NCI-H748 (cell line): ENCODE measurements at regions not wholly inside any gene's neighbourhood (a gene's known extent, or its start where the extent isn't known, plus 50 kb on each side); places are given as distances from the start of the nearest gene placed in this dataset.
A peak's percentile ranks its signal among the peaks of the same experiment; 100 is the strongest.
"Not testable (repeated sequence)": the region's sequence is repeated elsewhere in the genome, so short reads cannot be mapped to it uniquely, and the experiment has no call there.

Experiments used
- DNase-seq: peaks from one replicate; lab custom pipeline; 2025; ENCODE audit not compliant: unreplicated experiment; lab: John Stamatoyannopoulos, UW

DNA sequence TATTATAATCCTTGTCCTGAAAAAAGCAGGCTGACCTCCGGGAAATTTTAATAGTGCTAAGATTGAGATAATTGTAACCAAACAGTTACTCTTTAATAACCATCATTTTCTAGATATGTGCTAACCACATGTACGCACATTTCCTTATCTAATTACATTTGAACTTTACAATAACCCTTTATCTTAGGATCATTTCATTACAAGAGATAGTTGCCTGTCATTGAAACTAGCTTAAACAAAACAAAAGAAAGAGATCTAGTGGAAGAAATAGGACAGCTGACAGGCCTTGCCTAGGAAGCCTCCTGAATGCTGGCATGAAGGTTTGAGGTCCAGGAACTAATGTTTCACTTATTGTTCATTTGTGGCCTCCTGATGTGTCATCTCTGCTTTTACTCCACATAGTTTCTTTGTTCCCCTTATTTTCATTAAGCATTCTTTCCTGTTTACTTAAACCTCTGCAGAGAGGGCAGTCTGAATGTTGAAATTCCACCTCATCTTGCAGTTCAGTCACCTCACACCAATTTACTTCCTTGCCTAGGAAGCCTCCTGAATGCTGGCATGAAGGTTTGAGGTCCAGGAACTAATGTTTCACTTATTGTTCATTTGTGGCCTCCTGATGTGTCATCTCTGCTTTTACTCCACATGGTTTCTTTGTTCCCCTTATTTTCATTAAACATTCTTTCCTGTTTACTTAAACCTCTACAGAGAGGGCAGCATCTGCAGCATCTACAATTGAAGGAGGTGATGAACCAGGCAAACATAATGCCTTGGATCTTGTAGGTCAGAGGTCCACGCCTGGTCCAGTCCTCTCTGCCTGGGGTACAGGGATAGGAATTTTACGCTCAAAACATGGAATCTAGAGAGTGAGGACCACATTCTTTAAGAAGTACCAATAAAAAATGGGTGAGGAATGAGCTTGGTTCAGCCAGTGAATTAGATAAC is 247.5 kb downstream of the SPATA31A6 start:
- not testable (repeated sequence) for DNase-seq

- DNase-seq, result not testable (repeated sequence)
These were observed 248.2 kb downstream of the SPATA31A6 start for GRCh38 chr9:42431616-42432010.

DNA sequence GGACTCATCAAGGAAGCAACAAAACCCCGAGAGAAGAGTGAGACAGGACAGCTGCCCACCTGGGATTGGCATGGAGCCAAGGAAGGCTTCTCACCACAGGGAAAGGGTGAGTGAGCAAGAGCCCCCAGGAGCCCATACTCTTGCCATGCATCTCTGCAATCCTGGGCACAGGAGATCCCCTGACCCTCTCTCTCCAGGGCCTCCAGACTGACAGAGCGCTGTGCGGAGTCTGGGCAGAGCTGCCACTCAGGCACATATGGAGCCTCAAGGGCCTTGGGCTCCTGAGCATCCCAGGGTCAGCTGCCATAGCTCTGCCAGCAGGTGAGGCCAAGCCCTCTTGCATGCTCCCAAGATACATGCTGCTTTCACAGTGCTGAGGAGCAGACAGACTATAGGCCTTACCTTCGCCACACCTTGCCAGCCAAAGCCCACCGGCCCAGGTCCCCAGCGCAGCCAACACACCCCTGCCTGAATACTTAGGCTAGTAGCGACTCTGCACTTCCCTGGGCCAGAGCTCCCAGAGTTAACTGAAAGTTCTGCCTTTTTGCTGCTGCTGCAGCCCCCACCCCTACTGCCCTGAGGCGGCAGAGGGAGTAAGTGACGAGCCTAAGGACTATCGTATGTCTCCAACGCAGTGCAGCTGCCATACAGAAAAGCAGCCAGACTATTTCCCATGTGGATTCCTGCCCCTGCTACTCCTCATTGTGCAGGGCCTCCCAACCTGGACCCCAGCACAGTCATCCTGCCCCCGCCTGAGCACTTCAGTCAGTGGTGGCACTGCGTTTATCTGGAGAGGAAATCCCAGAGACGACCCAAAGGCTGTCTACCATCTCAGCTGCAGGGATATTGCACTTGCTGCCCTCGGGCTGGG is 251.6 kb downstream of the SPATA31A6 start:
- not testable (repeated sequence) for DNase-seq

DNA sequence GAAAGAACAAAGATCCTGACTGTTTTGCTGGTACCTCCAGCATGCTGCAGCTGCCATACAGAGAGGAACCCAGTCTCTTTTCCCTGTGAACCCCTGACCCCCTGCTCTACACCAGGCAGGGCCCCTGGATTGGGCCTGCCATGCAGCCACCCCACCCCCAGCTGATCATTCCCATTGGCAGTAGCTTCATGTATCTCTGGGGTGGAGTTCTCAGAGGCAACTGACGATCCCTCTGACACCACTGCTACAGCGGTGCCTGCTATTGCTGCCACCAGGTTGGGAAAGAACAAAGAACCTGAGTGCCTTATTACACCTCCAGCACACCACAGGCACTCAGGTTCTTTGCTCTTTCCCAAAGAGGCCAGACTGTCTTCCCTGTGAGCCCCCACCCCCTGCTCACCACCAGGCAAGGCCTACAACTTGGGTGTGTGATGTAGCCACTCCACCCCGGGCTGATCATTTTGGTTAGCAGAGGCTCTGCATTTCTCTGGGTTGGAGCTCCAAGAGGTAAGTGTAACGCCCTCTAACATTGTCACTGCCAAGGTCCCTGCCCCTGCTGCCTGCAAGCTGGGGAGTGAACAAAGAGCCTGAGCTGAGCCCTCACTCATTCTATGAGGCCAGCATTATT is 252.4 kb downstream of the SPATA31A6 start:
- not testable (repeated sequence) for DNase-seq

GRCh38 chr9:42437057-42437759 is 253.7 kb downstream of the SPATA31A6 start:
- not testable (repeated sequence) for DNase-seq

DNA sequence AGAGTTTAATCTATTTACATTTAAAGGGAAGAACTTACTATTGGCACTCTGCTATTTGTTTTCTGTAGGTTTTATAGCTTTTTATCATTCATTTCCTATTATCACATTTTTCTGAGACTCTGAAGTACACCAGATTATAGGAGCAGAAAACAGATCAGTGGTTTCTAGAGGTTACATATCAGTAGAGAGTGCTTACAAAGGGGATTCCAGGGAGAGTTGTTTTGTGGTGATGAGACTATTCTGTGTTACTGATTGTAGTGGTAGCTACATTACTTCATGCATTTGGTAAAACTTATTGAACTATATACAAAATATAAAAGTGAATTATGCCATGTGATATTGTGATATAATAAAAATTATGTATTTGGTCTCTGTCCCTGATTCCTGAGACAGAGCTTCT is 259.2 kb downstream of the SPATA31A6 start:
- DNase-seq, result not testable (repeated sequence)

GRCh38 chr9:42443414-42443813 is 260.0 kb downstream of the SPATA31A6 start:
- DNase-seq, result not testable (repeated sequence)

- not testable (repeated sequence) for DNase-seq
These were observed 278.0 kb downstream of the SPATA31A6 start for GRCh38 chr9:42461436-42461835.

DNA sequence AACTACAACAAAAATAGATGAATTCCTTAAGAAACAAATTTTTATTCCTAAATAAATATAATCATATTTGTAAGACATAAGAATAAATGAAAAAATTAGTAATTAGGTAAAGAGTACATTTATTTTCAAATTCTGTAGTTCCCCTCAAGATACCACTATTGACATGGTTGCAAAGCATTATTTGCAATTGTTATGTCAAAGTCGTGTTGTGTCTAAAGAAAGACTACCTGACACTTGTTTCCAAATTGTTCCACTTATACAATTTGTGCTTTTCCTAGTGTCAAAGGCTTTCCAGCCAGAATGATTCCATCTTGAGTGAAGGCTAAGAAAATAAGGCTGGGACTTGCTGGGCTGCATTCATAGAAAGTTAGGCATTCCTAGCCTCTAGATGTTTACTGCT is 278.4 kb downstream of the SPATA31A6 start:
- not testable (repeated sequence) for DNase-seq

GRCh38 chr9:42463981-42464380 is 280.5 kb downstream of the SPATA31A6 start:
- not testable (repeated sequence) for DNase-seq

DNA sequence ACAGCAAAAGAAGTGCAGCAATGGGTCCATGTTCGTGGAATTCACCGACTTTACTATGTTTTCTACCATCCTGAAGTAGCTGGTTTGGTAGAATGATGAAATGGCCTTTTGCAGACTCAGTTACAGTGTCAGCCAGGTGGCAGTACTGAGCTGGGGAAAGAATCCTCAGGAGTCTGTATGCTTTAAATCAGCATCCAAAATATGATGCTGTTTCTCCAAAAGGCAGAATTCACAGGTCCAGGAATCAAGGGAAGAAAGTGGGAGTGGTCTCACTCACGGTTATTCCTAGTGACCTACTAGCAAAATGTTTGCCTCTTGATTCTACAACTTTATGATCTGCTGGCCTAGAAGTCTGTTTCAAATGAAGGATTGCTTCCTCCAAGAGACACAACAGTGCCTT is 287.1 kb downstream of the SPATA31A6 start:
- not testable (repeated sequence) for DNase-seq

GRCh38 chr9:42490989-42491388 is 307.5 kb downstream of the SPATA31A6 start:
- not testable (repeated sequence) for DNase-seq

GRCh38 chr9:42502620-42503264 is 319.3 kb downstream of the SPATA31A6 start:
- DNase-seq, result peak; percentile 30

- DNase-seq, result not testable (repeated sequence)
These were observed 324.7 kb downstream of the SPATA31A6 start for GRCh38 chr9:42508111-42508510.

DNA sequence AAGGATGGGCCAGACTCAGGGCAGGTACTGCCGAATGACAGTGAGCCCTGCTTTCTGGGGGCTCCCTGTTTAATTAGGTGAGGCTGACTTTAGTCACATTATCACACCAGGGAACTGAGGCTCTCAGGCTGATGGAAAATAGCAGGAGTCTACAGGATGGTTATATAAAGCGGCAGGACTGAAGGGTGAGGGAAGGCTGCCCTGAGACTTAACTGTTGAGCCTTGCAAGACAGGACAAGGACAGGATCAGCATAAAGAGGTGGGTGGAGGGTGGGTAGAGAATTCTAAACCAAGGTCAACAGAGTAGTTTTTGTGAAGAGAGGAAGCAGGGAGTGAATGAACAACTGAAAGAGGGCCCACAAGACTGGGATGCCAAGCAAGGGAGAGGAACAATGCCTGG is 330.1 kb downstream of the SPATA31A6 start:
- not testable (repeated sequence) for DNase-seq

- DNase-seq, result not testable (repeated sequence)
These were observed 351.0 kb downstream of the SPATA31A6 start for GRCh38 chr9:42534325-42534983.

DNA sequence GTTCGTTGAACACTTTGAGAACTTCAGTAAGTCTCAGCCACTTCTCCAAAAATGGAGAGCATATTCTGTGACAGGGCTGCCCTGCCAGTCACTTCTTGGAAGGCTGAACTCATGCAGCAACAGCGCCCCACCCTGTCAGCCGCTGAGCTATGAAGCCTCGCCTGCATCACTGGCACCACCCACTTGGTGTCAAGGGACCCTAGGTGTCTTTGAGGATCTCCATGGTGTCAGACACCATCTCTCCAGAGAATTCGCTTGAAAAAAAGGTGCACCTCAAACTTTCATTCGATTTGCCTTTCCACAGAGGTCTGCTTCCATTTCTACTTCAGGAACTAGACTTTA is 351.5 kb downstream of the SPATA31A6 start:
- DNase-seq, result not testable (repeated sequence)

DNA sequence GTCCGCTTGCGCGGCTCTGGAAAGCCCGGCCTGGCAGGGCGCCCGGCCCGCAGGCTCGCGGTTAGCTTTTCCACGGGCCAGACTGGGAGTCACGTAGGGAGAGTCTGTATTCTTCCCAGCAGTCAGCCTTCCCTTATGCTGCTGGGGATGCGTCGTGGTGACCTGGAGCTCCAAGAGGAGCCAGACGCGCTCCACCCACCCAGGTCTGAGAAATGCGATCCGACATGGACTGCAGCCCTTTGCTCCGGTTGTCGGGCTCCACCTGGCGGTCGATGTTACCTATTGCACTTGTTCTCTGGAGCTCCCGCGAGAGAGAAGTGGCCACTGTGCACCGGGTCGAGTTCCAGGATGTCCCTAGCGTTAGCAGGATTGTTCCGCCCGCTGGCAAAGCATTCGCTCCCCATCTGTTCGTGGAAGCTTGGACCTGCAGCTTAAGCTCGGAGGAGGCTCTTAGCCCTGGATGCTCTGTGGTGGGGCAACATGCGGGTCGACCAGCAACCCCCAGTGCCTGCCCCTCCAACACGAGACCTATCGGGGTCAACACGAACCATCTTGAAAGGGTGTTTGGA is 367.4 kb downstream of the SPATA31A6 start:
- DNase-seq, result not testable (repeated sequence)

GRCh38 chr9:42568530-42568929 is 385.1 kb downstream of the SPATA31A6 start:
- DNase-seq, result not testable (repeated sequence)
